ENCODE measurements at regions not wholly inside any gene's neighbourhood (a gene's known extent, or its start where the extent isn't known, plus 50 kb on each side); places are given as distances from the start of the nearest gene placed in this dataset.

GRCh38 chr9:108056805-108057386, 567.3 kb upstream of the KLF4 start:
- no peak overlapping the region for H3K4ac ChIP-seq (ENCODE audit: low read depth, low read length)
- Mint-ChIP-seq H3K4me1 (peaks cover 32 to 36% of the 10 kb centered on the region in 2 experiments), H3K27ac (no peak overlapping the region), H3K36me3 (ENCODE audit: insufficient read depth in 1 of 3, low read depth in 3 of 3) (no peaks in the 10 kb centered on the region), H3K4me3 (no peak overlapping the region), H3K9me3 (no peaks in the 10 kb centered on the region), H3K27me3 (ENCODE audit: low read depth) (peaks cover 10% of the 10 kb centered on the region)
- H3K9me3 ChIP-seq (ENCODE audit: control insufficient read depth, low read depth, low read length) = no peaks in the 10 kb centered on the region
- H3K79me2 ChIP-seq (ENCODE audit: insufficient read depth, low read length) = no peaks in the 10 kb centered on the region
- DNase-seq = no peak
- no peak overlapping the region for H3K18ac ChIP-seq (ENCODE audit: insufficient read length, low read depth, low read length)
- no peaks in the 10 kb centered on the region for H3K79me1 ChIP-seq (ENCODE audit: insufficient read depth, low read depth, low read length, poor library complexity, severe bottlenecking)
- H3T11ph ChIP-seq (ENCODE audit: low read length) = no peak overlapping the region
- no peak overlapping the region for H2AK5ac ChIP-seq (ENCODE audit: insufficient read length, low read length)
- no peak overlapping the region for H3K23ac ChIP-seq (ENCODE audit: insufficient read length, low read depth, low read length)
- no peak overlapping the region for H2BK5ac ChIP-seq (ENCODE audit: insufficient read length, low read length)
- no peak overlapping the region for H2BK15ac ChIP-seq (ENCODE audit: low read depth, low read length)
- H4K8ac ChIP-seq (replicated peaks; ENCODE audit: insufficient read length, low read depth, low read length) = no peak overlapping the region
- H3K27me3 ChIP-seq (ENCODE audit: insufficient read depth, low read length) = no peaks in the 10 kb centered on the region
- TF ChIP-seq, protein P1, sequence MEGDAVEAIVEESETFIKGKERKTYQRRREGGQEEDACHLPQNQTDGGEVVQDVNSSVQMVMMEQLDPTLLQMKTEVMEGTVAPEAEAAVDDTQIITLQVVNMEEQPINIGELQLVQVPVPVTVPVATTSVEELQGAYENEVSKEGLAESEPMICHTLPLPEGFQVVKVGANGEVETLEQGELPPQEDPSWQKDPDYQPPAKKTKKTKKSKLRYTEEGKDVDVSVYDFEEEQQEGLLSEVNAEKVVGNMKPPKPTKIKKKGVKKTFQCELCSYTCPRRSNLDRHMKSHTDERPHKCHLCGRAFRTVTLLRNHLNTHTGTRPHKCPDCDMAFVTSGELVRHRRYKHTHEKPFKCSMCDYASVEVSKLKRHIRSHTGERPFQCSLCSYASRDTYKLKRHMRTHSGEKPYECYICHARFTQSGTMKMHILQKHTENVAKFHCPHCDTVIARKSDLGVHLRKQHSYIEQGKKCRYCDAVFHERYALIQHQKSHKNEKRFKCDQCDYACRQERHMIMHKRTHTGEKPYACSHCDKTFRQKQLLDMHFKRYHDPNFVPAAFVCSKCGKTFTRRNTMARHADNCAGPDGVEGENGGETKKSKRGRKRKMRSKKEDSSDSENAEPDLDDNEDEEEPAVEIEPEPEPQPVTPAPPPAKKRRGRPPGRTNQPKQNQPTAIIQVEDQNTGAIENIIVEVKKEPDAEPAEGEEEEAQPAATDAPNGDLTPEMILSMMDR (conservative IDR thresholded peaks at IDR 0.05) = no peak
- H3K14ac ChIP-seq (ENCODE audit: insufficient read depth, low read length) = no peak overlapping the region
- no peaks in the 10 kb centered on the region; the same call in 1 of the 2 replicates for H3K4me1 ChIP-seq (ENCODE audit: insufficient read depth, low read length)
- no peak overlapping the region for H3K4me2 ChIP-seq (ENCODE audit: insufficient read depth, insufficient read length, low read length)
- no peak overlapping the region for H2BK20ac ChIP-seq (ENCODE audit: low read depth, low read length, poor library complexity, severe bottlenecking)
- WGBS (ENCODE audit: extremely low coverage, insufficient read length, low lambda C conversion rate) = no CpG with 5 or more reads among the region's 1 CpG
- H2AFZ ChIP-seq (ENCODE audit: low read length) = no peak overlapping the region
- H3K23me2 ChIP-seq (ENCODE audit: insufficient read length, low read depth, low read length, poor library complexity, severe bottlenecking) = no peaks in the 10 kb centered on the region
- H4K91ac ChIP-seq (ENCODE audit: insufficient read length, low read depth, low read length) = no peak overlapping the region
- H2BK12ac ChIP-seq (ENCODE audit: insufficient read length, low read depth, low read length) = no peak overlapping the region
- H3K27ac ChIP-seq (ENCODE audit: insufficient read length, low read depth, low read length) = no peak overlapping the region
- no peak overlapping the region for H2BK120ac ChIP-seq (ENCODE audit: low read depth, low read length, poor library complexity, severe bottlenecking)
- no peak overlapping the region for H4K5ac ChIP-seq (ENCODE audit: insufficient read length, low read depth, low read length)
- H3K56ac ChIP-seq (ENCODE audit: insufficient read length, low read depth, low read length) = no peak overlapping the region
- no peak overlapping the region for H3K9ac ChIP-seq (ENCODE audit: extremely low read depth, insufficient read length, low read length)
- no peaks in the 10 kb centered on the region for H4K20me1 ChIP-seq (ENCODE audit: control insufficient read depth, insufficient read depth, insufficient read length)
